HG03520 (cell line): ENCODE measurements at regions not wholly inside any gene's neighbourhood (a gene's known extent, or its start where the extent isn't known, plus 50 kb on each side); places are given as distances from the start of the nearest gene placed in this dataset.
"Not testable (repeated sequence)": the region's sequence is repeated elsewhere in the genome, so short reads cannot be mapped to it uniquely, and the experiment has no call there.

Experiments
- ATAC-seq: cut with Tn5 transposase; IDR thresholded peaks from one replicate; pipeline ENCODE4 v1.9.1; 2021; ENCODE audit warnings: mild to moderate bottlenecking, moderate library complexity; ENCODE audit not compliant: unreplicated experiment

GRCh38 chr11:71383461-71383860, 64.7 kb downstream of the DHCR7 start:
- no peak for ATAC-seq

GRCh38 chr11:71381781-71382505, 66.2 kb downstream of the DHCR7 start:
- ATAC-seq: no peak

GRCh38 chr11:71379701-71380100, 68.5 kb downstream of the DHCR7 start:
- no peak for ATAC-seq

GRCh38 chr11:71373791-71374454, 74.3 kb downstream of the DHCR7 start:
- ATAC-seq: peak; percentile 54

- ATAC-seq: no peak
Measured at GRCh38 chr11:71372693-71373657, 75.2 kb downstream of the DHCR7 start.

GRCh38 chr11:71371674-71372069, 76.5 kb downstream of the DHCR7 start:
- no peak for ATAC-seq

- ATAC-seq: no peak
Measured at GRCh38 chr11:71370895-71371673, 77.1 kb downstream of the DHCR7 start.

GRCh38 chr11:71370020-71370747, 78.0 kb downstream of the DHCR7 start:
- no peak for ATAC-seq

GRCh38 chr11:71369411-71369810, 78.8 kb downstream of the DHCR7 start:
- ATAC-seq: no peak

GRCh38 chr11:71368966-71369365, 79.2 kb downstream of the DHCR7 start:
- ATAC-seq: no peak

- ATAC-seq: no peak
Measured at GRCh38 chr11:71367756-71368155, 80.4 kb downstream of the DHCR7 start.

- not testable (repeated sequence) for ATAC-seq
Measured at GRCh38 chr11:71367276-71367675, 80.9 kb downstream of the DHCR7 start.

GRCh38 chr11:71366076-71366475, 82.1 kb downstream of the DHCR7 start:
- no peak for ATAC-seq

- ATAC-seq: no peak
Measured at GRCh38 chr11:71365626-71366025, 82.6 kb downstream of the DHCR7 start.

GRCh38 chr11:71364806-71365205, 83.4 kb downstream of the DHCR7 start:
- ATAC-seq: no peak

- no peak for ATAC-seq
Measured at GRCh38 chr11:71364176-71364671, 84.0 kb downstream of the DHCR7 start.

GRCh38 chr11:71363721-71364120, 84.5 kb downstream of the DHCR7 start:
- ATAC-seq: no peak

- ATAC-seq: no peak
Measured at GRCh38 chr11:71358963-71359567, 89.1 kb downstream of the DHCR7 start.

- no peak for ATAC-seq
Measured at GRCh38 chr11:71358122-71358728, 90.0 kb downstream of the DHCR7 start.
